ENCODE measurements at regions not wholly inside any gene's neighbourhood (a gene's known extent, or its start where the extent isn't known, plus 50 kb on each side); places are given as distances from the start of the nearest gene placed in this dataset.
"Not testable (repeated sequence)": the region's sequence is repeated elsewhere in the genome, so short reads cannot be mapped to it uniquely, and the experiment has no call there.

DNA sequence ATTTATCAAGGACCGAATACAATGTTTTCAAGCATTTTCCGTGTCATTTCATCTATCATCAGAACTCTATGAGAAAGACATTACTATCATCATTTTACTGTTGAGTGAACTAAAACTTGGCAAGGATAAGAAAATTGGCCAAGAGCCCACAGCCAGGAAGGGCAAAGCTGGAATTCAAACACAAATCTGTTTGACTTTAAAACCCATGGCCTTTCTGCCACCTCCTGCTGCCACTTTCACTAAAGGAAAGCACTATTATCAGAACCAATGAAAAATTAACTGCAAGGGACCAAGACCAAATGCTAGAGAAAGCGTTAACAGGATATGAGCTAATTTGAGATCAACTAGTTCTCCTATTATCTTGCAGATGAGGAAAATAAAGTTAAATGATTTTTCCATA, 2759.2 kb downstream of the ARAP2 start:
- no peak for TF ChIP-seq CTCF (conservative IDR thresholded peaks at IDR 0.05; ENCODE audit: low read depth, low read length)
- peak; percentile 17 for DNase-seq (ENCODE audit: low read depth)
- no peak overlapping the region for H3K4me3 ChIP-seq (ENCODE audit: low read length)

- DNase-seq (ENCODE audit: low read depth) = no peak
- H3K4me3 ChIP-seq (ENCODE audit: low read length) = no peak overlapping the region
- no peak for TF ChIP-seq CTCF (conservative IDR thresholded peaks at IDR 0.05; ENCODE audit: low read depth, low read length)
These were observed 2751.1 kb downstream of the ARAP2 start for GRCh38 chr4:33493231-33493630.

- TF ChIP-seq CTCF (conservative IDR thresholded peaks at IDR 0.05; ENCODE audit: low read depth, low read length) = no peak
- peak; percentile 52 for DNase-seq (ENCODE audit: low read depth)
These were observed 2750.2 kb downstream of the ARAP2 start for GRCh38 chr4:33494150-33494549.

GRCh38 chr4:33501587-33501986, 2742.7 kb downstream of the ARAP2 start:
- not testable (repeated sequence) for H3K4me3 ChIP-seq (ENCODE audit: low read length); DNase-seq (ENCODE audit: low read depth)

More at GRCh38 chr4:33494150-33494549, 2750.2 kb downstream of the ARAP2 start:
- no peak overlapping the region for H3K4me3 ChIP-seq (ENCODE audit: low read length)

DNA sequence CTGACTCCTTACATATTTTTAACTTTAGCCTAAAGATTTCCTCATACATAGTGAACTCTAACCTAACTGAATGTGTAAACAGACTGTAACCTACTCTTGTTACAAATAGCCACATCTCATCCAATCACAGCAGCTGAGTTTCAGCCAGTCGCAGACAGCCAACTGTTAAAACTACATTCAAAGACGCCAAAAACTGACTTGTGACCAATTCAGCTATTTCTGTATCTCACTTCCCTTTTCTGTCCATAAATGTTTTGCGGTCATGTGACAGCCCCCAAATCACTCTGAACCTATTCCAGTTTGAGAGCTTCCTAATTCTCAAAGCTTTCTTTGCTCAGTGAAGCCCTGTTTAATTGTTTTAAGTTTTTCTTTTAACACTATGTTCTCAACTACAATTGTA, 2731.9 kb downstream of the ARAP2 start:
- no peak overlapping the region for H3K4me3 ChIP-seq (ENCODE audit: low read length)
- no peak for DNase-seq (ENCODE audit: low read depth)
- TF ChIP-seq CTCF (conservative IDR thresholded peaks at IDR 0.05; ENCODE audit: low read depth, low read length) = no peak

DNA sequence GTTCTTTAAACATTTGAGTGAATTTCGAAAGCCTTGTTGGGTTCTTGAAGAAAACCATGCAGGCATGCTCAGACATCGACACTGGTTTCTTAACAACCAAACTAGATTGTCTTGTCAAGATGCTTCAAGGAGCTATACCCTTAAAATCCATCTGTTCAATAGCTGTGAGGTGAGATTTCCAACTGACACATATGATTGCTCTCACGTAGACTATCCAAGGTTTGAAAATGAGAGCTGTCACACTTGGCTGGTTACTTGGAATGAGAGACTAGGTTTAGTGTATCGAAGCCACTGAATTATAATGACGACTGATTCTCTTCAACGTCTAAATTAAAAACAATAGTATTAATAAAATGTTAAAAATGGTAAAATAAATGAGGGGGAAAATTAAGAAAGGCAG, 2725.5 kb downstream of the ARAP2 start:
- H3K4me3 ChIP-seq (ENCODE audit: low read length) = no peak overlapping the region
- no peak for DNase-seq (ENCODE audit: low read depth)
- no peak for TF ChIP-seq CTCF (conservative IDR thresholded peaks at IDR 0.05; ENCODE audit: low read depth, low read length)

GRCh38 chr4:33532821-33533220, 2711.5 kb downstream of the ARAP2 start:
- DNase-seq (ENCODE audit: low read depth) = no peak
- no peak overlapping the region for H3K4me3 ChIP-seq (ENCODE audit: low read length)
- no peak for TF ChIP-seq CTCF (conservative IDR thresholded peaks at IDR 0.05; ENCODE audit: low read depth, low read length)

DNA sequence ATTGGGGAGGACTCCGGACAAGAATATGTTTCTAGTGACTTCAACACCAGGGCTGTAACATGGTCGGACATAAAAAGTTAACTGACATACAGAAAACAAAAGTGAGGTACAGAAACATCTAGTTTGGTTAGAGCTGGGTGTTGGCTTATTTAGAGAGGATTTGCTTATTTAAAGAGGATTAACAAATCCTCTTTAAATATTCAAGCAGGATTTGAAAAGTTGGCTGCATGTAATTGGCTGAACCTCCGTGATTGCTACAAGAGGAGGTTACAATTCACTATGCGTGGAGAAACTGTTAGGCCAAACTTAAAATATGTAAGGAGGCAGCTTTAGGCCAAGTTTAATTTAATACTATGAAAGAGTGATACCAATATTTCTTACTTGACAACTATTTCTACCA, 2707.4 kb downstream of the ARAP2 start:
- H3K4me3 ChIP-seq (ENCODE audit: low read length) = no peak overlapping the region
- DNase-seq (ENCODE audit: low read depth) = no peak
- no peak for TF ChIP-seq CTCF (conservative IDR thresholded peaks at IDR 0.05; ENCODE audit: low read depth, low read length)

Data from retinal pigment epithelial cell (primary cell).